Urothelium cell line (cell line): ENCODE measurements at regions not wholly inside any gene's neighbourhood (a gene's known extent, or its start where the extent isn't known, plus 50 kb on each side); places are given as distances from the start of the nearest gene placed in this dataset.

Experiments used
- DNase-seq: peaks from one replicate; pipeline ENCODE4 v3.0.0; 2011; ENCODE audit warnings: low spot score, mixed read lengths
- FAIRE-seq: peaks from 2 replicates; lab custom pipeline; 2011; peaks lifted over from hg19 to GRCh38; lab: Jason Lieb, UNC

DNA sequence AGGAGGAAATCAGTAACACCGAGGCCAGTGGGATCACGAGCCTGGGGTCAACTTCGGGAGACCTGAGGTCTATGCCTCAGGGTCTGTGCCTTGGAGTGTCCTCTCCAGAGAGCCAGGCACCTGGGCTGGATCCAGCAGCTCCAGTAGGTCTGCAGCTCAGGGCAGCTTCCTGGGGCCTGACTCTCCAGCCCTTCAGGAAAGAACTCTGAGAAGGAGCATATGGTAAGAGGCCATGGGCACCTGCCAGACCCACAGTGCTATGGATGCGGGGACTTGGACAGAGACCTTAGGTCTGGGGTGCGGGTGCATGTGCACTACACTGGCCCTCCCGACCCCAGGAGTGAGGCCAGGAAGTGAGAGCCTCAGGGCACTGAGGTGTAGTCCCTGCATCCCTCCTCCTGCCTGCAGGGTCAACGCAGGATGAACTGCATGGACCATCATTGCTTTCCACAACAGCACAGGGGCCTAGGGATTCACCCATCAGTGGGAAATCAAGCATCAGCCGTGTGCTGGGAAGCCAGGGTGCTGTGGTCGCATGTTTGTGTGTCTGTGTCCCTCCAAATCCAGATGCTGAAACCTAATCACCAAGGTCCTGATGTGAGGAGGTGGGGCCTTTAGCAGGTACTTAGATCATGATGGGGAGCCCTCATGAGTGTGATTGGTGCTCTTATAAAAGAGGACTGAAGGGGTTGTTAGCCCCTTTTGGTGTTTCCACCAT lies 210.9 kb upstream of the CST7 start:
- DNase-seq: no peak
- FAIRE-seq: no peak

DNA sequence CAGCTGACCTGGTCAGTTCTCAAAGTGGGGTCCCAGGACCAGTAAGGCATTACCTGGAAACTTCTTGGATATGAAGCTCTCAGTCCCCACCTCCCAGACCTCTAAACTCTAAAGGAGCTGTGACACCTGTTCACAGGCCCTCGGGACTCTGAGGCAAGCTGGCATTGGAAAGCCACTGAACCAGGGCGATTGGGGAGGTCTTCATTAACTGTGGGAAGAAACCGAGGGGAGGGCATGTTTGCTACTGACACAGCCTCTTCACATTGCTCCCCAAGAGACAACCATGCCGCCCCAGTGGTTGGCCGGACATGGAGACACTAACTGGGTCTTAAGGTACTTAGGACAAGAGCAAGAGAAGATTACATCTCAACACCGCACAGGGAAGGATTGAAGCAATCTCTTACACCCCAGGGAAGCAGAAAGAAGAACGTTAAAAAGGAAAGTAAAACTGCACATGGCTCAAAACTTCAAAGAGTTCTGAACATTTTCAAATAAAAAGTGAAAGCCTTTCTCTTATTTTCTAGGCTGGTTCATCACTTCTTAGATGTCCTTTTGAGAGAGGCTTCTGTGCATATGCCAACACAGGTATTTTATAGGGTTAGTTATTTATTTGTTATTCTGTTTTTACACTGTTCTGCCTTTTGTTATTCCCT lies 210.0 kb upstream of the CST7 start:
- DNase-seq (no peak), FAIRE-seq (no peak)

DNA sequence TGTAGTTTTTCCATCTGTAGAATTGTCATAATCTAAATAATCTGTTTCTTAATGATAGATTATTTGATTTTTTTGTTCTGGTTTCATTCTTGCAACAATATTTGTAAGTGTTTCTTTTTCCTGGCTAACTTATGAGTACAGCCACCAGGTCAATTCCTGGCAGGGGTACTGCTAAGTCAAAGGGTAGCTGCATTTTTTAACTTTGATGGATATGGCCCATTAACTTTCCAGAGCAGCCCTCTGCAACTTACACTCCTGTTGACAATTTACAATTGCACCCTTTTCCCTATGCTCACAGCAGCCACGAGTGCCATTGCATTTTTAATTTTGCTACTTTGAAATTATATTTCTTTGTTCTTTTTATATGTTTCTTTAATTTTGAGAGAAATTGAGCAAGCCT lies 209.3 kb upstream of the CST7 start:
- DNase-seq: no peak
- no peak for FAIRE-seq

DNA sequence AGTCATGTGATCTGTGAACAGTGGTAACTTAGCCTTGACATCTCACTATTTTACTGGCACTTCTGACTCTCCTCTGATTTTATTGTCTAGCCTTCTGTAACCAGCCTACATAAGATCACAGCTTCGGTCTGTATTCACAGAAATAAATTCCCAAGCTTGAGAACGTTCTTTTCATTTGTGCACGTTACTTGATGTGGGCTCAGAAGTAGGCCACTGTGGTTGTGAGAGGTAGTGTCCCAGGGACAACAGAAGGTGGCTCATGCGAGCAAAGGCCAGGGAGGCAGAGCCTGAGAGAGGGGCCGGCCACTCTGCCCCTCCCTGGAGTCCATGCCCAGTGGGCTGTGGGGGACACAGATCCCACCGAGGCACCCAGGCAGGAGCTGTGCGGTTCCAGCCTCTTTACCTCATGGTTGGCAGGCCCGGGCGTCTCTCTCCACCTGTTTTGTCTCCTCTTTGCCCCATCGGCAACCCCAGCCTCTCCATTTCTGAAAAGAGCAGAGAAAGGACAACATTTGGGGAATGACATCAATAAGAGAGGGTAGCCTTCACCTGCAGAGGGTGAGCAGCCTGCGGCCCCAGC lies 207.5 kb upstream of the CST7 start:
- no peak for FAIRE-seq

DNA sequence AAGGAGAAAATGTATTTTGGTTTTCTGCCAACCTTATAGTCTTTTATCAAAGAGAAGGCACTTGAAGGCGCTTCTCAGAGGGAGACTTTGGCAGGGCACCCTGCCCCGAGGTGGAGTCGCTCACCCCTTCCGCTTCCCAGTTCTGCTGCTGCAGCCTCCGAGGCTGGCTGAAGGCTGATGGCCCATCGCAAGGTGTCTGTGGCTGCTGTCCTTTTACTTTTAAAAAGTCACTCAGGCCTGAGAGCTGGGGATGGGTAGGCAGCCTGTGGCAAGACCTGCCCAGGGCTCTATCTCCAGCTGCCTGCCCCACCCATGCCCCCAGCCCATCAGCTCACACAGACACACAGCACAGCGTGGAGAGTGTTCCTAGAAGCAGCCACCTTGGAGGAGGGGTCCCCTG lies 206.6 kb upstream of the CST7 start:
- no peak for FAIRE-seq
- no peak for DNase-seq

More for the DNA sequence above, 207.5 kb upstream of the CST7 start:
- DNase-seq: no peak

DNA sequence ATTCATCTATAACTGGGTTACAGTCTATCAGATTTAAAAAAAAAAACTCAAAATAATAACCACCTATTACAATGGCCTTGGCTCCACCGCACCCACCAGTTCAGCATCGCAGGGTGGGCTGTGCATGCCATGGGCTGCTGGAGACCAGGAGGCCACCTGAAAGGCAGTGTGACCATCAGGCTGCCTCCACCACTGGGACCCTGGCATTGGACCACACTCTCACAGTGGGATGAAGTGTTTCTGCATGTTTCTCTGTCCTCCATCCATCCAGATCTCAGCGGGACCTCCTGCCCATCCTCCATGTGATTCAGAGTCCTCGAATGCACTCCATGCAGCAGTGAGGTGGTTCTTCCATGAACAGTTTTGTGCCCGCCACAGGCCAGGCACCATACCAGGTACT lies 206.1 kb upstream of the CST7 start:
- no peak for DNase-seq
- no peak for FAIRE-seq

DNA sequence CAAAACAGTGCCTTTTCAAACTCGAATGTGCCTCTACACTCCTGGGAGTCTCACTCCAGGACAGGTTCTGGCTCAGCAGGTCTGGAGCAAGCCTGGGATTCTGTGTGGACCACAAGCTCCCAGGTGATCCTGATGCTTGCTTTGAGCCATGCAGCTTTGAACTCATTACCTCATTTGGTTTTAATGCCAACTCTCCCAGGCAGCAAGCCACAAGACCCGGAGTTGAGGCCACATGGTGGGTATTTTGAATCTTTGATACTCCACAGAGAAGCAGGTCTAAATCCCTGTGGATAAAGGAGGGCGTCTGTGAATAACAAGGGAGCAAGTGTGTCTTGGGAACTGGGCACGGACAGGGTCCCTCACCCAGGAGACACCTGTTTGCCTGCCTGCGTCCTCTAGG lies 205.4 kb upstream of the CST7 start:
- DNase-seq (no peak), FAIRE-seq (no peak)

GRCh38 chr20:24744747-24745146 lies 204.3 kb upstream of the CST7 start:
- DNase-seq (no peak), FAIRE-seq (no peak)

DNA sequence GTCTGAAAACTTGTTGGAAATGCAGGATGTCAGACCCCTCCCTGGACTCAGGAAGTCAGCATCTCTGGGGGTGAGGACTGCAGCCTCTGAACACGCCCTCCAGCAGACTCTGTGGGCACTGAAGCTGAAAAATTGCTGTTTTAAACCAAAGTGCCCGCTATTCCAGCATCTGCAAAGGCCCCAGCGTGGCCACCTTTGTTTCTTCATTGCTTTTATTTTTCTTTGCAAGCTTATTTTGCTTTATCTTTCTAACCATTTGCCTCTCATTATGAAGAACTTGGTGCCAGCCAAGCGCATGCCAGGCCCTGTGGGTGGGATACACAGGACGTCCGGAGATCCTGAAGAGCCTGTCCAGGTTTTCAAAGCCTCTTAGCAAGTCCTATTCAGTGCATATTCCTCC lies 203.9 kb upstream of the CST7 start:
- DNase-seq: no peak
- FAIRE-seq: no peak

DNA sequence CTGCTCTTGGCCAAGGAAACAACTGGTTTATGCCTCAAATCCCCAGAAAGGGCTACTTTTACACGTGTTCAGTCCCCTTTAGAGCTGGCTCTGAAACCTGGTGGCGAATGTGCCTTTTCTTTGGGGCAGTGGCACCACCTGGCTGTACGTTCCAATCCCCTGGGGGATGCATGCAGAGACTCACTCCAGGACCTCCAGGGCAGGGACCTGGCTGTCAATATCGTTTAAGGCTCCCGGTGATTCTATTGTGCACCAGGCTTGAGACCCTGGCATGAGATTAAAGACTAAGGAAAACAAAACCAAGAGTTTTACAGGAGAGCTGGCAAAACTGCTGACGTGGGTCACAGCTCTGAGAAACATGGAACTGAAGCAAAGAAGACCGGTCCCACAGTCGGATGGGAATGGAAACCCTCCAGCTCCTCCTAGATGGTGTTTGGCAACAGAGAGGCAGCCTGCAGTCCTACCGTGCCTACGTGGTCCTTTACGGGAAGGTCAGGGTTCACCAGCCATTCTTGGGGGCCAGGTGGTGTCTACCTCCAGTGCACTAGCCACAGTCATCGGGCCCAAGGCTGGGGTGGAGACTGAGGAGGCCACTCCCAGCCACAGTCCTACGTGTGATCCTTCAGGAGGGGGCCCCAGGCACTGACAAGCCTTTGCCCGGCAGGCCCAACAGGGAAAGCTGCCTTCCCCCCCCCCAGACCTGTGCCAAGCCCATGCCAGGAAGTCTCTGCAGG lies 203.3 kb upstream of the CST7 start:
- FAIRE-seq (no peak), DNase-seq (no peak)

- DNase-seq (peak; percentile 93), FAIRE-seq (no peak)
Observed at GRCh38 chr20:24746351-24746685, 202.8 kb upstream of the CST7 start.

DNA sequence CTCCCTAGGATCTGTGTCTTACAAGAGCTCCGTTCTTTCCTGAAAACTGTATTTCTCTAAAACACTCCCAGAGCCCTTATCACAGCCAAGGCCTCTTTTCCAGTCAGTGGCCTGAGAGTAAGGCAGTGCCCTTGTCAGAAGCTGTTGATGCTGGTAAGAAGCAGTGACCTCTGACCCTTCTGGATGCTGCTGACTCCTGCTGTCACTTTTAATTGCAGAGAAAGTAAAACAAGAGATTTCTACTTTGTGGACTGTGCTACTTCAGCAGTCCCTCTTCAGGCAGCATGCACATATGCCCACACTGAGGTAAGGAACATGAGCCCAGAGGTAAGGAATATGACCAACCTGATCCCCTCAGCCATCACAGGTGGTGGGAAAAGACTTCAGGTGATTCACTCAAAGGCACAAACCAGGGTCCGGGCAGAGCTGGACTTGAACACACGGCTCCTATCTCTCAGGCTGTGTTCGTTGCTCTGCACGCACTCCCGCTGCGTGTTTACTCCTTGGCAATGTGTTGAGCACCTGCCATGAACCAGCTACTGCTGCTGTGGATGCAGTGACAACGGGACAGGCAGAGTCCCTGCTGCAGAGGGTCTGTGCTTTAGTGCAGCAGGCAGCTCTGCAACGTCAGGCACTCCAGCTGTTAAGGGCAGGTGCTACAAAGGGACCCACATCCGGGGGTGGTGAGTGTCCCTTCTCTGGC lies 201.9 kb upstream of the CST7 start:
- FAIRE-seq (no peak), DNase-seq (no peak)

DNA sequence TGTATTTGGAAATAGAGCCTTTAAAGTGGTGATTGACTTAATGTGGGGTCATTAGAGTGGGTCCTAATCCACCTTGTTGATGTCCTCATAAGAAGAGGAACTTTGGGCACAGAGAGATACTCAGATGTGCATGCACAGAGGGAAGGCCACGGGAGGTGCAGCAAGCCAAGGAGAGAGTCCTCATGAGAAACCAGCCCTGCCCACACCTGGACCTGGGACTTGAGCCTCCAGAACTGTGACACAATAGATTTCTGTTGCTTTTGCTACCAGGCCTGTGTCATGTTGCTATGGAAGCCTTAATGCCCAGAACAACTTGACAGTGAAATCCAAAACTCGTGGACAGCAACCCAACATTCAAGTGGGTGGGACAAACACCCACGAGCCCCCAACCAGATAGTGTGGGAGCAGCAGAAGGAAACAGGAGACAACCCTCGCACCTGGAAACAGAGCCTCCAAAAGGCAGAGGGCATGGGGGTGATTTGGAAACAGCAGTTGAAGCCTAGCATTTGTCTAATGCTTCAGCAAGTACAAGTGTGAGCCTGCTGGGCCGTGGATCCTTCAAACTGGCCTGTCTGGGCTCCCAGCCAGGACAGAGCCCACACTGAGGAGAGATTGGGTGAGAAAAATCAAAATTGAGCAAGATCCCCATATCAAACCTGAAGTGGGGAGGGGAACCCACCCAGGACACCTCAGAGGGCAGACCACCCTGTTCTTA lies 201.0 kb upstream of the CST7 start:
- FAIRE-seq: no peak
- no peak for DNase-seq

DNA sequence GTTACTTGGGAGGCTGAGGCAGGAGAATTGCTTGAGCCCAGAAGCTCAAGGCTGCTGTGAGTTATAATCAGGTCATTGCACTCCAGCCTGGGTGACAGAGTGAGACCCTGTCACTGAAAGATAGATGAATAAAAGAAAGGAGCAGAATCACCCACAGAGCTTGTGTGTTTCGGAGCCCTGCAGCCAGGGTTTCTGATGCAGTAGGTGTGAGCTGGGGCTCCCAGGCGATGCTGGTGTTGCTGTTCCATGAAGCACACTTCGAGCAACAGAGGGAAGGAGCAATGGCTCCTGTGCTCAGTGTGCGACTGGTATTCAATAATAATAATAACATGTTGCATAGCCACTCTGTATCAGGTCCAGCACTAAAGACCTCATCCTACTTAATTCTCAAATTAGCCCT lies 197.5 kb upstream of the CST7 start:
- FAIRE-seq: no peak

GRCh38 chr20:24752612-24753011 lies 196.5 kb upstream of the CST7 start:
- DNase-seq (no peak), FAIRE-seq (no peak)

More for the DNA sequence above, 197.5 kb upstream of the CST7 start:
- no peak for DNase-seq

DNA sequence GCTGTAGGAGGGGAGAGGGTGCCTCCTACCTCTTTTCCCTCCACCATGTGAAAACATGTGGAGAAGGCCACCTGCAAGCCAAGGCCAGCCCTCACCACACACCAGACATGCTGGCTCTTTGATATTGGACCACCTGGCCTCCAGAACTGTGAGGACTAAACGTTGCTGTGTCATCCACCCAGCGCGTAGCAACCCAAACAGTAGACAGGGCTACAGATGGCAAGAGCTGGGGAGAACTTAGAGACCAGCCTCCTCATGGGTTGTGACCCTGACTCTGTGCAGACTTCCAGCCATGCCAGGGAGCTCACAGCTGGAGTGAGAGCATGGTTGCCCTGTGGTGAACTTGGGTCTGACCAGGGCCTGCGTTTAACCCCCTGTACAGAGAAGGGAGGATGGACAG lies 195.9 kb upstream of the CST7 start:
- FAIRE-seq: no peak
- DNase-seq: no peak

DNA sequence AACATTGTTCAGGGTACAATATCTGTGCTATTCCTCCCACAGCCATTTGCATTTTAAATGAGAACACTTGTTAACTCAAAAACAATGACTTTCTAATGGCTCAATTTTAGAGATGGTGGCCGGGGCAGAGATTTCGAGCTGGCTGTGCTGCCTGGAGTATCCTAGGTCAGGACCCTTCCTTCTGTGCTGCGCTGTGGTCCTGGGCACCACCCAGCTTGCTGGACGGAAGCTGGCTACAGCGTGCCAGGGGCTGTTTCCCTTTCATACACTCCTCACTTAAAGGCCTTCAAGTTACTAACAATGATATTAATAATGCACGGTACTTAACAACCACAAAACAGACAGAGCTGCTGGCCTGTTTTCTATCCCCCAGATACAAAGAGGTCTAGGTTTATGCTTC lies 194.4 kb upstream of the CST7 start:
- FAIRE-seq (no peak), DNase-seq (no peak)

DNA sequence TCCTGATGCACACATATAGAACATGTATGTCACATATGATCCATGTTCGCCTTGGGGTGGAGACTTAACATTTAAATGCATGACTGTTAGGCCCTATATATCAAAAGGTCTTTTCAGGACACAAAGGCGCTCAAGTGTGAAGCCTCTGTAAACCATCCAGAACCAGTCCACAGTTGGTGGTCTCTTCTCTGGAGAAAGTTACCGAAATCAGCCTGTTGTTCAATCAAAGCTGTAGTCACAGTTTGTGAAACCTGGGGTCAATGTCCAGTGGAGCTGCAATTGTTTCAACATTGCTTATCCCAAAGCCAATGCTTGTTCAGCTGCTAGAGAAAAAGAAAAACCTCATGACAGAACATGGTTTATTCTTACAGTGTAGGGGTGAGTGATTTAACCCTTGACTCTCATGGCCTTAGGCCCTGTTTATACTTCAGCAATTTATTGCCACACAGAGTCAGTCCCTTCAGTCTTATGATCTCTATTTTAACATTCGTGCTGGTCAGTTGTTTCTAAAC lies 193.6 kb upstream of the CST7 start:
- DNase-seq (no peak), FAIRE-seq (no peak)

- DNase-seq (no peak), FAIRE-seq (no peak)
Observed at GRCh38 chr20:24756292-24757025, 192.6 kb upstream of the CST7 start.
